UCSD-AML1 (cell line): ENCODE measurements at regions not wholly inside any gene's neighbourhood (a gene's known extent, or its start where the extent isn't known, plus 50 kb on each side); places are given as distances from the start of the nearest gene placed in this dataset.

Source experiments
- DNase-seq: peaks from one replicate; lab custom pipeline; 2025; ENCODE audit not compliant: unreplicated experiment; lab: John Stamatoyannopoulos, UW

DNA sequence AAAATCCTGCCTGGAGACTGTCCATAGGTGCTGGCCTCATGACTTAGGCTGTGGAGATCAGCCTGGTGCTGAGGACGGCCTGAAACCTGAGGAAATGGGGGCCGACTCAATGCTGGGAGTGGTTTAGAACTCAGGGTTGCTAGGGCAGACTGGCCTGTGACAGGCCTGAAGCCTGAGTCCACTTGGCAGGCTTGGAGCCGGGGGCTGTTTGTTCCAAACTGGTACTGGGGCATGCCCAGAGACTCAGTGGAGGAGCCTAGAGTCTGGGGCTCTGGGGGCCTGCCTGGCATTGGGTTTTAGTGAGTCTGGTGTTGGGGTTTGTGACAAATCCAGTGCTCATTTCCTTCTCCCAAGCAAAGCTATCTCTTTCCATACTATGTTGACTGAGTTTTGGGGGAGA, 489.7 kb upstream of the CNKSR2 start:
- DNase-seq = no peak

- no peak for DNase-seq
These were observed 510.6 kb upstream of the CNKSR2 start for GRCh38 chrX:20863649-20864048.

- DNase-seq = no peak
These were observed 513.1 kb upstream of the CNKSR2 start for GRCh38 chrX:20861113-20861512.

DNA sequence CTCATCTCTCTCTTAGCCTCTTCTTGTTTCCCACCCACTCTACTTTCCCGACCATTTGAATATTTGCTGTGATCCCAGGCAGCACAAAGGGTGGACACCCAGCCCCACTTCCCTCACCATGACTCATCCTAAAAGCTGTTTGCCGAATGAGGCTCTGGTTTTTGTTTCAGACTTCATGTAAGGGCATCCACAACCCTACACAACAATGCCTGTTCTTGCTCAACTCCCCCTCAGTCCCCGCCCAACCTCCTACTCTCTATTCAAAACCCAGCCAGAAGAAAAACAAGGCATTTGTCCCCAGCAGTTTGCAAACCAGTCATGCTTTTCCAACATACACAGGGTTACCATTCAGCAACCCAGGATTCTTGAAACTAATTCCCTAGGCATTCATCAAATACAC, 516.5 kb upstream of the CNKSR2 start:
- no peak for DNase-seq

GRCh38 chrX:20838477-20838876, 535.7 kb upstream of the CNKSR2 start:
- no peak for DNase-seq

GRCh38 chrX:20829665-20830491, 544.3 kb upstream of the CNKSR2 start:
- no peak for DNase-seq

DNA sequence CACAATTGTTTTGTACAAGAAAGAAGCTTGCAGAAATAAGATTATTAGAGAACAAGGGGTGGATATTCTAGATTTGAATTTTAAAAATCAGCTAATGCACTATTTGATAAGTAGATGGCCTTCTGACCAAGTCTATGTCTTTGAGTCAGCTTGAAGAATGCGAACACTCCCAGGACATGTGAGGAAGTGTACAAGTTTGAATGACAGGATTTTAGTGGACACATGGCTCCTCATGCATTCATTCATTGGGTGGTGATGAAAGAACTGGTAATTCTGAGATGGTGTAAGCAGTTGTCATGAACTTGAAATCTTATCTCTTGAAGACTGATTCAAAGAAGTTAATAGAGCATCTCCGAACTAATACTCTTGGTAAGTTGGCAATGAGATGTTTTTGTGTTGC, 548.2 kb upstream of the CNKSR2 start:
- no peak for DNase-seq

GRCh38 chrX:20803971-20804370, 537.3 kb upstream of the RPS6KA3 start:
- DNase-seq = no peak

DNA sequence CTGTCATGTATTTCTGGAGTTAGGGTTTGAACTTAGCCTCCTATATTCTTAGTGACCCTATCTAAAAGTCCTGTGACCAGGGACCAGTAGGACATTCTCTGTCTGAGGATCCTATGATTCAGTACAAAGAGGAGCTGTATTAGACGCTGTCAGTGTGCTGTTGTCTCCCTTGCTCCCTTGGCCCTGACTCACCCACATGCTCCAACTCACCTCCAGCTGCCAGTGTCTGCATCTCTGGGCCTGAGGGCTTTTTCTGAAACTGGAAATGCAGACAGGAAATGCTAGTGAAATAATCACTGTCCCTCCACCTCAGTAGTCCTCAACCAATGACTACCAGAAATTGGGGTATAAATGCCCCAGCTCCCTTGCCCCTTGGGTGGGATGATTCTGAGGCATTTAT, 535.3 kb upstream of the RPS6KA3 start:
- no peak for DNase-seq

DNA sequence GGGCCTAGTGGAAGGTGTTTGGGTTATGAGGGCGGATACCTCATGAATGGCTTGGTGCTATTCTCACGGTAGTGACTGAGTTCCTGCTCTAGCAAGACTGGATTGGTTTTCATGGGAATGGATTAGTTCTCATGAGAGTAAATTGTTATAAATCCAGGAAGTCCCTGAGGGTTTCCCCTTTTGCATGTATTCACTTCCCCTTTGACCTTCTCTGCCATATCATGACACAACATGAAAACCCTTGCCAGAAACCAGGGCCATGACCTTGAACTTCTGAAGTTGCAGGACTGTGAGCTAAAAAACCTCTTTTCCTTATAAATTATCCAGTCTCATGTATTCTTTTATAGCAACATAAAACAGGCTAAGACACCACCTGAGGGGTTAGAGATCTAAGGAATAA, 529.7 kb upstream of the RPS6KA3 start:
- DNase-seq = no peak

DNA sequence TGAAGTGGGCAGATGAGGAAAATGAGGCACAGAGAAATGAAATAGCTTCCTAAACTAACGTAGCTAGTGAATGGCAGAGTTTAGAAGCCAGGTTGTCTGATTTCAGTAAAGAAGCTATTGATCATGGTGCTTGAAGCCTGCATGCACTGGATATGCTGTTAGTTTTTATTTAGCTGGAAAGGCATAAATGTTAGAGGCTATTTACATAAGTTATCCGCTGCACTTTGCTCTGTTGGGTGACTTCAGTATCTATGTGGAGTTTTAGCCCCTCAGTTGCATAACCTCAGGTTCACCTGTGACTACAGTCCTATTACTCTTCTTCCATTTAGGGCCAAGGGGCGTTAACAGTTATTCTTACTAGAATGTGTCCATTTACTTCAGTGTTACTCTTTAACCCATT, 522.4 kb upstream of the RPS6KA3 start:
- DNase-seq = no peak

DNA sequence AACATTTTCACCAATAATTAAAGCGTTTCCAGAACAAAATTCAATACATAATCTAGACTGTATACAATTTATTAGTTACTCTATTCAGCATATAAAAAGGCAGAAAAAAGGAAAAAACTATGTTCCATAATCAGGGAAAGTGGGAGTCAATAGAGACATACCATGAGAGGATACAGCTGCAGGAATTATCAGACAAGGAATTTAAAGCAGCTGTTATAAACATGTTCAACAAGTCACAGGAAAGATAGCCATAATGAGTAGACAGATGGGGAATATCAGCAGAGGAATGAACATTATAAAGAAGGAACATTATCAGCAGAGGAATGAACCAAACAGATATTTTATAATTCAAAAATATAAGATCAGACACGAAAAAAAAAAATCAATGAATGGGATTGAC, 500.6 kb upstream of the RPS6KA3 start:
- DNase-seq = no peak

DNA sequence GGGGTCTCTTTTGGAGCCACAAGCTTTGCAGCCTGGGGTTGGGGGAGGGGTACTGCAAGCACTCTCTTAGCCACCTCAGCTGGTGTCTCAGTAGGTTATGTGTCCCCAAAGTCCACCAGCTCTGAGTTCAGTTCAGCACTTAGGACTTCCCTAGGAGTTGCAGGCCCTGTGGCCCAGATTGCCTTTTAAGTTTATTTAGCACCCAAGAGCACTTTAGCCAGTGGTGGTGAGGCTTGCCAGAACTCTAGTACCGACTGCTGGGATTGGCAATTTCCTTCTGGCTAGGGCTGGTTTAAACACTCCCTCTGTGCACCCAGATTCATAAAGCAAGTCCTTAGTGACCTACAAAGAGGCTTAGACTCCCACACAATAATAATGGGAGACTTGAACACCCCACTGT, 489.9 kb upstream of the RPS6KA3 start:
- no peak for DNase-seq

- DNase-seq = no peak
These were observed 486.4 kb upstream of the RPS6KA3 start for GRCh38 chrX:20753076-20753475.

- DNase-seq = no peak
These were observed 480.0 kb upstream of the RPS6KA3 start for GRCh38 chrX:20746690-20747089.

GRCh38 chrX:20743046-20743445, 476.3 kb upstream of the RPS6KA3 start:
- no peak for DNase-seq

- no peak for DNase-seq
These were observed 475.4 kb upstream of the RPS6KA3 start for GRCh38 chrX:20742106-20742505.

DNA sequence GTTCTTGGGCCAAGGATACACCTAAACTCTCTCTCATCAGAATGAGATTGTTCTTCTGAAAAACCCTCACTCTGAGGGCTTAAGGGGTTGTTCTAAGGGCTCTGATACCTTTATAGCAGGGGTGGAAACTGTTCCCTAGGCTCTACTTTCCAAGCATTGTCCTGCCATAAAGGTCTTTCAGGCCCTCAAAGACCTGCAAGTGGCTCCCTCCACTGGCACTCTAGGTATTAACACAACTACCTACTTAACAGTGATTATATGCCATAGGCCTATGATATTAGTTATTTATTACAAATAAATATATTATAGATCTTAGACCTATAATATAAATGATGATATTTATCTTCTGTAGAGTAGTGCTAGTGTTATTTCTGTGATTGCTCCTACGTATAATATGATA, 473.7 kb upstream of the RPS6KA3 start:
- DNase-seq = no peak

- no peak for DNase-seq
These were observed 472.5 kb upstream of the RPS6KA3 start for GRCh38 chrX:20739038-20739745.

GRCh38 chrX:20729416-20729815, 462.7 kb upstream of the RPS6KA3 start:
- no peak for DNase-seq

GRCh38 chrX:20727447-20727846, 460.7 kb upstream of the RPS6KA3 start:
- DNase-seq = no peak

- no peak for DNase-seq
These were observed 454.4 kb upstream of the RPS6KA3 start for GRCh38 chrX:20720954-20721626.
